NCI-H524 (cell line): ENCODE measurements at regions not wholly inside any gene's neighbourhood (a gene's known extent, or its start where the extent isn't known, plus 50 kb on each side); places are given as distances from the start of the nearest gene placed in this dataset.

Source experiments
- DNase-seq, 2 experiments: peaks; one replicate each; lab custom pipeline; 2025; lab: John Stamatoyannopoulos, UW

DNA sequence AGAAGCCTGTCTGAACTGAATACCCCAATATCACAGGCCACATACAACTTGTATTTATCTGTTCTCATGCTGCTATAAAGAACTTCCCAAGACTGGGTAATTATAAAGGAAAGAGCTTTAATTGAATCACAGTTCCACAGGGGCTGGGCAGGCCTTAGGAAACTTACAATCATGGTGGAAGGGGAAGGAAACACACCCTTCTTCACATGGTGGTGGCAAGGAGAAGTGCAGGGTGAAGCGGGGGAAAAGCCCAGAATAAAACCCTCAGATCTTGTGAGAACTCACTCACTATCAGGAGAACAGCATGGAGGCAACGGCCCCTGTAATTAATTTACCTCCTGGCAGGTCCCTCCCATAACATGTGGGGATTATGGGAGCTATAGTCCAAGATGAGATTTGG is 50.3 kb upstream of the FNDC1 start:
- no peak for DNase-seq

DNA sequence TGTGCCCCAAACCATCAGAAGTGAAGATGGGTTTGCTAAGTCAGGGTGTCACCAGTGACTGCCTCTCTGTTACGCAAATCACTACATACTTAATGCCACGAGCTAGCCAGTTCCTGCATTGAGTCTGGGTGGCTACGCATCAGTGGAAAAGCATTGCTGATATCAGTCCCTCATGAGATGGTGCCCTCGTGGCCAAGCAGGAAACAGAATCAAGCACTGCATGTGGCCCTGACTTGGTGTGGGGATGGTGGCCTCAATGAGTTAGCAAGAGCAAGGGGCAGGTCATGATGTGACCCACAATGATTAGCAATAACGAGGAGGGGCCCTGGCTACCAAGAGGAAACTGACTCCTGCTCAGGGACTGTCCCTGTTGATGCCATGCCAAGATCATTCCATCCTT is 51.6 kb upstream of the FNDC1 start:
- DNase-seq = no peak

DNA sequence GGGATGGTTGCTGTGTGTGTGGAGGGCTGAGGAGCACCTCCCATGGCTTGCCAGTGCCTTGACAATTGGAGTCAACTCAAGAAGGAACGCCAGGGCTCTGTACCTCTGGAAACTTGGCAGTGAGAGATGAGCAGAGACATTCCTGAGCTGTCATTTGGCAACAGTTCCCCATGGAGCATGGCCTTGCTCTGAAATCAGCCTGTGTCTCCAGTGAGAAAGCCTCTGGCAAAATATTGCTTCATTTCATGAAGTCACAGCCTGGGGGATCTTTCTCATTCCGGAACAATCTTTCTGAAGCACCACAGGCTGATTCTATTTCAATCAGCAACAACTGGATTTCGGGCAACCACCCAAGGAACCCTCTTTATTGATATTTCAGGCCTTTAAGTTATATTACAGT is 52.2 kb upstream of the FNDC1 start:
- no peak for DNase-seq

DNA sequence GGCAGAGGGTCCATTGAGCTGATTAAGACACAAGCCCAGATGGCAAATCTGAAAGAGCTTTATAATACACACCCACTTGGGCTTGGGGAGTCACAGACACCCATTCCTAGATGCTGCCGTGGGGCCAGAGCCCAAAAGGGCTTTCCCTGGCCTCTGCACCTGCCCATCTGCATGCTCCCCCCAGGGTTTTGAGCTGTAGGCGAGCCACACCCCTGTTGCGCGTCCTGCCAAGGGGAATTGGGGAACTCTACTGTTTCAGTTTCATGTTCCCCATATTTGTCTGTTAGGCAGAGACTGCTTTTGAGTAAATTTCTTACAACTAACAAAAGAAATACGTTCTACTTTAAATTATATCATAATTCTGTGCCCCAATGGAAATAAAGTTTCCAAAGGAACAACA is 52.9 kb upstream of the FNDC1 start:
- peak in 1 of 2 experiments; percentile 29 for DNase-seq

DNA sequence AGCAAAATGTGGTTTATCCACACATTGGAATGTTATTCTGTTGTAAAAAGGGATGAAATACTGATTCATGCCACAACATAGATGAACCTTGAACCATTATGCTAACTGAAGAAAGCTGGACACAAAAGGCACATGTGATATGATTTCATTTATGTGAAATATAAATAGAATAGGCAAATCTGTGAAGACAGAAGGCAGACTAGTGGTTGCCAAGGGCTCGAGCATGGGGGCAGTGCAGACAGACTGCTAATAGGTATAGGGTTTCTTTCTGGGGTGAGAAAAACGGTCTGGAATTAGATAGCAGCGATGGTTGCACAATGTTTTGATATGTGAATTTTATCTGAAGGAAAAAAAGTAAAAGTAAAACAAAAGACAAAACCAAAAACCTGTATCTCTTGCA is 54.6 kb upstream of the FNDC1 start:
- peak in 1 of 2 experiments; percentile 37 for DNase-seq

DNA sequence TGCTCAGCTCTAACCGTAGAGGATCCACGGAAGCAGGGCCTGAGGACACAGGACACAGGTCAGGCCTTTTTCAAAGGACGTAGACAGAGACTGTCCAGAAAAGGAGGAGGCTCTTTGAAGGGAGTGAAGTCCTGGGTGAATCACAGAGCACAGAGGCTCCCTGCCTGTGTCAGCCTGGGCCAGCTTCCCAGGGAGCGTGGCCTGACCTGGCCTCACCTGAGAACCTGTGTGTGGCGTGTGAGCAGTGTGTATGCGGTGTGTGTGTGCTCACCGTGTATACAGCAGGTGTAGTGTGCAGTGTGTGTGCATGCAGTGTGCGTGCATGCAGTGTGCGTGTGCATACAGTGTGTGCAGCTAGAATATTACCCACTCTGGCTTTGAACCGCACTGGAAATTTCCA is 56.0 kb upstream of the FNDC1 start:
- no peak for DNase-seq

DNA sequence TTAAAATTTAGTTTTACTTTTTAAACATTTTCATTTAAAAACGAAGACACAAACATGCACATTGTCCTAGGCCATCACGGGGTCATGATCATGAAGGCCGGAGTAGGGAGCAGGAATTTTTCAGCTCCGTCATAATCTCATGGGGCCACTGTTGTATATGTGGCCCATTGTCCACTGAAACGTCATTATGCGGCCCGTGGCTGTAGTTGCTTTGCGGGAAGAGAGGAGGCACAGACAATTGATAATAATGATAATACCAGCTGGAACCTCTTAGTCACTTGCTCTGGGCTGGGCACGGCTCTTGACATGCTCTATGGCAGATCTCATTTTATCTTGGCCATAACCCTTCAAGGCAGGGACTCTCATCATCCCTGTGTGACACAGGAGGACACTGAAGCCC is 56.5 kb upstream of the FNDC1 start:
- DNase-seq = no peak

DNA sequence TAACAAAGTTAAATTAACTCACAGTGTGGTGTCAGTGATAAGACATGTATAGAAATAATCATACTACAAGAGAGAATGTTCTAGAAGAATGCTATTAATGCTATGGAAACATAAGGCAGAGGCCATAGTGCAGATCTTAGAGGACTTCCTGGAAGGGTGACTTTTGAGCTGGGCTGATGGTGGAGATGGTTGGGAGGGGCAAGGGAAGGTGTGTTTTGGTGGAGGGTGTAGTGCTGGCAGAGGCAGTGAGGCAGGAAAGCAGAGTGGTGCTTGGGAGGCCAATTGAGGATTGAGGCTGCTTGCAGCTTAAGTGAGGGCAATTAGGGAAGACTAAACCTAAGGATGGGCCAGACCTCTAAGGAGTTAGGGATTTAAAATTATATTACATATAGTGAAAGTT is 58.5 kb upstream of the FNDC1 start:
- no peak for DNase-seq

DNA sequence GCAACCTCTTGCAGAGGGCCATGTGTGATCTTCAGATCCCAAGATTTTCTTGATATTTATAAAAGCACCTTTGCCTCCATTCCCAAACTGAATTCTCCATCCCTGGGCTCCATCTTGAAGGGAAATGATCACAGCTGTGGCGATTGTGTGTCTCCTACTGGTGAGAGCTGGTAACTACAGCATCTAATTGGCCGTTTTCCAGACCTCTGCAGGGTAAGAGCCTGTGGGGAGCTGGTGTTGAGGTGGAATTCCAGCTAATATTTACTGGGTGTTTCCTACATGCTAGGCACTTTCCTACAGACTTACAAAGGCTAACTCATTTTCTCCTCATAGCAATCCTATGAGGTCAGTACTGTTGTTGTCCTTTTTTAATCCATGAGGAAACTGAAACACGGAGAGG is 59.2 kb upstream of the FNDC1 start:
- DNase-seq = peak; percentile 51 to 77

DNA sequence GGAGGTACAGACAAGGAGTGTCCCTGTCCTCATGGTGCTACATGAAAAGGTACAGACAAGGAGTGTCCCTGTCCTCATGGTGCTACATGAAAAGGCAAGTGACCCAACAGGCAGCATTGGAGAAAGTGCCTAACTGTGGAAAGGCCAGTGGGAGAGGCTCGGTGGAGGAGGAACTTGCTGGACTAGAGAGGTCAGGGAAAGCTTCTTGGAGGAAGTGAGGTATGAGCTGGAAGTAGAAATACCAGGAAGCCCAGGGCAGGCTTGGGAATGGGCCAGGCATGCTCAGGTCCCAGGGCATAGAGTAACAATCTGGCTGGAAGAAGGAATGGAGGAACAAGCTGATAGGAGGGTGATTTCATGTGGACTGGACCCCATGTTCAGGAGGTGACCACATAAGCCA is 59.8 kb upstream of the FNDC1 start:
- no peak for DNase-seq

DNA sequence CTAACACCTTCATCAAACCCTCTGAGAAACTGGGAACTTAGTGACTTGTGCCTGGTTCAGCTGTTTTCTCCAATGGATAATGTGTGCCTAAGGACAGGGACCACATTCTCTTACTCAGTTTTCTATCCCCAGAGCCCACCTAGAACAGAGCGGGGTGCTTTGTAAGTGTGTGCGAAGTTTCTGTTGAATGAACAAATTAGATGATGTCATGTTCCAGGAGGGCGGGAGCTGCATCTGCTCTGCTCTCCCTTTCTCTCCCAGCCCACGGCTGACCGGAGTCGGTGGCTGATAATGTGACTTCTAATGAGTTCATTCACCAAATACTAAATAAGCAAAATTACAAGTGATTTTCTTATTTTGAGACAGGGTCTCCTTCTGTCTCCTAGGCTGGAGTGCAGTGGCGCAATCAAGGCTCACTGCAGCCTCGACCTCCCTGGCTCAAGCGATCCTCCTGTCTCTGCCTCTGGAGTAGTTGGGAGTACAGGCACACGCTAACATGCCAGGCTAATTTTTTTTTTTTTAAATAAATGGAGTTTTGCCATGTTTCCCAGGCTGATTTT is 60.7 kb upstream of the FNDC1 start:
- DNase-seq = no peak

DNA sequence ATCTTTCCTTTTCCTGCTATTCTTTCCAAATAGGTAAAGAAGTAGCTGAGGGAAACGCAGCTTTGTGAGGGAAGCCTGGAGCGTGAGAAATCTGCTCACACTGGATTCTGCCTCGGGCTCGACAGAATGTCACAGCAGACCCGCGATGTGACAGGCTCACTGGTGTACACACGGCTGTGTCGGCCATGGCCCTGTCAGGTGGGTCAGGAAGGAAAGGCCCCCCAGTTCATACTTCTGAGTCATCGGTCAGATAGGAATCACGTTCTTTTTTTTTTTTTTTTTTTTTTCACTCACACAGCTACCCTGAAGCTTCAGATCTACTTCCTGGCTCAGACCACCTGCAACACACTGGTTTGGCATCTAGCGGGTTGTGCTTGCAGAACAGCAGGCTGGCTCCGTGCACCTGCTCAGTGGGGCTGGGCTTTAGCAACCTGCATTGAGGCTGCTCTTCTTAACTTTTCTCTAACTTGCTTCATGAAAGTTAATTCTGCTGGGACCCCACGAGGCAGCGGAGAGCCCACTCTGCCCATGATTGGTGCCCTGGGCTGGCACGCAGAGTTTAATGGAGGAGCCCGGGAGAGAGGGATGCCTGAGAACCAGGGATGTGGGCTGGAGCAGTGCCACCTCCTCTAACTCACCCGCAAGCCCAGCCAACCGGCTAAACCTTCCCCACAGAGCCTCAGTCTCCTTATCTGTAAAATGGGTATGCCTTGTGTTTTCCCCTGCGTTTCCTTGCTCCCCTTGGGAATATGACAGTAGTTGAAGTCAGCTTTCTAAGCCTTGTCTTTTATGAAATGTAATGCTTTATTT is 61.5 kb upstream of the FNDC1 start:
- no peak for DNase-seq

DNA sequence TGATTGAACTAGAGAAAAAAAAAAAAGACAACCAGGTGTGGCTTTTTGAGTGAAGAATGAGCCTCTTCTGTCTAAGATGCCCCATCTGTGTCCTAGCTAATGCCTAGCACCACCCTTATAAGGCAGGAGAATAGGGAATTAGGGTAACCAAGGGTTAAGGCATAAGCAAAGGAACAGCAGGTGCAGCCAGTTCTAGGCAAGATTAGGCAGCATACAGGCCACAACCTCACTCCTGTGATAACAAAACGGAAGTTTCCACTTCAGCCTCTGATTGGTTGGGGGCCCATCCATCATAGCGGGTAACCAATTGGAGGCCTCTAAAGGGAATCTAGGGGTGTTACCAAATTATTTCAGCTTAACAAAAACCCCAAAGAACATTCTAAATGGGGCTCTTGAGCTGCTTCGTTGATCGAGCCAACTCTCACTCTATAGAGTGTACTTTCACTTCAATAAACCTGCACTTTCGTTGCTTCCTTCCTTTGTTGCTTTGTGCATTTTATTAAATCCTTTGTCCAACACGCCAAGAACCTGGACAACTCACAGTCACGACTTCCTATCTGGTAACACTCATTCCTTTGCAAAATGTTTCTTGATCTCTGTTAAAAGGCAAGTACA is 61.9 kb upstream of the TAGAP start:
- peak; percentile 95 to 98 for DNase-seq

DNA sequence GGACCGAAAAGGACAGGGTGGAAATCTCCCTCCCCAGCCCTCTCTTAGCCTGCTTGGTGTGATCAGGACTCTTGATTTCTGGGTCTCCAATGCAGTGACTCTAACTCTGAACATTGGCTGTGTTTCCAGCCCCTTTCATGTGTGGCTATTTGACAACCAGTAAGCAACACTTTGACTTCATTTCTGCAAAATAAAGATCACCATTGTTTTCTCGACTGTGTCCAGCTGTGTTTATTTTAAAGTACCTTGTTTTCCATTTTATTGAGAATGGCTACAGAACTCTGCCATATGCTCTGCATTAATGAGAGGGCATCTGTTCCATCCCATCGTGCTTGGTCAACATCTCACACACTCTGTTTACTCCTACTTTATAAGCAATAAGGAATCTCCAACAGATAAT is 60.9 kb upstream of the TAGAP start:
- DNase-seq = peak; percentile 32 to 85

DNA sequence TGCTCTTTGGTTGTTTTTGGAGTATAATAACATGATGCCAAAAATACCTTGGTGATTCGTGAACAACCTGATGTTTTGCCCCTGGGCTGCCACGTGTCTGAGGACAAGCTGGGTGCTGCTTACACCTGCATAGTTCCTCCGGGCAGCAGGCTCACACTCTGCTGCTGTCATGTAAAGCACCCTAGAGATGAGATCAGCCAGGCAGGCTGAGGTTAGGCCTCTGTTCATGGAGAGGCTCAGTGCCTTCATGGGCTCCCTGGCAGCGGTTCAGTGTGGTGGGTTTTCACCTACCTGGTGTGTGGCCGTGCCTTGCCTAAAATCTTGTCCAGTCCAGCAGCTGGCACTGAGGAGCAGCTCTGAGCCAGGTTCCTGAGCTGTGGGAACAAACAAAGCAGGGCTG is 60.1 kb upstream of the TAGAP start:
- peak in 1 of 2 experiments; percentile 41 for DNase-seq

DNA sequence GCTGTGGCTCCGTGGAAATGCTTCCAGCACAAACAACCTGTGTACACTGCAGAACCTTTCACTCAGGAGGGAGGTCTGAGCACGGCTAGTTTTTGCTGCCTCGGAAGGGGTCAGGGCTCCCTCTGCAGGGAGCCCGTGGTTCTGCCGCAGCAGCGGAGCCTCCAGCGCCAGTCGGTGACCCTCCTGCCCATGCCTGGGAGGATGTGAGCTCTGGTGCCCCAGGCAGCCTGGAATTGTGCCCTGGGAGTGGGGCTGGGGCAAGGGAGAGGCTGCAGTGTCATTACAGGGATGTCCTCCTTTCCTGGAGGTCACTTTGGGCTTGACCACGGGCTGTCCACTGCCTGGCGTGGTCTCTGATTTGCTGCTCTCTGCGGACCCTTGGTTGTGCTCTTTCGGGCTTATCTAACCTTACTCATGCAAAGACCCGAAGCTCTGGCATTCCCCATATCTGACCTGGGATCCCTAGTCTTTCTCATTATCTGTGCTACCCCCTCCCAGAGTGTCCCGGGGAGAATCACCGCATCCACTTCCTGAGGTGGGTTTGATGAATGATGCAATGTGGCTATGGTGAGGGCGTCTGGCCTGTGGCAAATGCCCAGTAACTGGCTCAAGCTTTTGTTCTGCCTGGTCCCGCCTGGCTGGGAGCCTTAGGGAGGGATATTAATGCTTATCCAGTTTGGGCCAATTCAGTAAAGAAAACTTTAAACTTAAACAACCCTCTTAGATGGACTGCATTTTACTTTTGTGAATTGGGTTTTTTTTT is 59.6 kb upstream of the TAGAP start:
- peak; percentile 76 to 90 for DNase-seq

DNA sequence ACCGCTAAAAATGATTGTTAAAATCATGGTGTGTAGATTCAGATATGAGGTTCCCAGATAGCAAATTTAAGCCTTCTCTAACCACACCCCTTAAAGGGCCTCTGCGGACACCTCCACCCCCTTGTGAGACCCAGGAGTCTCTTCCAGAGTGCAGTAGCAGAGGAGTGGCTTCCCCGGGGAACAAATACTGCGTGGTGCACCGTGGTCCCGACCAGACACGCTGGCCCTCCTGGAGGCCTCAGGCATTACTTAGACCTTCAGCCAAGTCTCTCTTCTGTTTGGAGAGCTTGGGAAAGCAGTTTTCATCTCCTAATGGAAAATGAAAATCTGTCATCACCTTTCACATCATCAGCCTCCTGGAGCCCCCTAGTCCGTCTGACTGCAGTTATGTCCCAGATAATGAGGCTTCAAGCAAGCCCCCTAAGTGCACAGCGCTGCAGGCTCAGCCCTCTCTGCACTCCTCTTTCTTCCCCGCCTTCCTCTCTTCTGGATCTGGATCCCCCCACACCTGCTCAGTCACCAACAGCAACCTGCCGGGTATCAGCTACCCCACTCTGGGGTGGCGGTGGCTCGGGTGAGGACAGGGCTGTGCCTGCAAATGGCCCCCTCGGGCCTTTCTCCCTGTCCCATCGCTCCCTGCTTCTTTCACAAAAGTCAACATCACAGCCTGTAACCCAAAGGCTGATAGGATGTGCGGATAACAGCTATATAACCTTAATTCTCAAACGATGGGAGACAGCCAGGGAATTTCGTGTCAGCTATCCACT is 58.8 kb upstream of the TAGAP start:
- DNase-seq = no peak

DNA sequence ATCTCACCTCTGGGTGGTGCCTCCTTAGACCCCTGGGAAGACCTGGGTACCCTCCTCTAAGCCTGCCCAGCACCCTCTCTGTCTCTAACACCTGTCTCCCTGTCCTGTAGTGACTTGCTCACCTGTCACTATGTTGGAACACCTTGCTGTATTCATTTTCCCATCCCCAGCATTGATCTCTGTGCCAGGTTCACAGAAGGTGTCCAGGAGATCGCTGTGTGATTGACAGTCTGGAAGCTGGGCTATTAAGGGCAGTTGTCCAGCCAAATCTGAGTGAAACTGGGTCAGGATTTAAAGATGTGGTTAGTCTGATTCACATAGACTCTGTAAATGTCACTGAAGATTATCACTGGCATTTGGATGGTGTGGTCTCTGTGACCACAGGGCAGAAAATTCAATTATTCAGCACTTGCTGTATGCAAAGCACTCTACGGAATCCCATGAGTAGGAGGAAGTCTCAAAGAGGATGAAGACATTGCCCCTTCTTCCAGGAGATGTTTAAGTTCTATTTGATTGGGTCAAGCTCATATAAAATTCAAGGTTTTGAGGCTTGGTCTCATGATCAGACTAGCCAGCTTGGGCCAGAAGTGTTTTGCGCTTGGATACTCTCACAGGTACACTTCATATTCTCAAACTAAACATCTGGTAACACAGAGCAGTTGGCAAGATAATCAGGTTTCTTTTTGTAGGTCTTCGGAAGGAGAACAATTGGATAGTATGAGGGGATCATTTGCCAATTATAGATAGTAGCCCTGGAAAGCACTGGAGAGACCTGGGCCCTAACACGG is 57.8 kb upstream of the TAGAP start:
- peak in 1 of 2 experiments; percentile 43 for DNase-seq

DNA sequence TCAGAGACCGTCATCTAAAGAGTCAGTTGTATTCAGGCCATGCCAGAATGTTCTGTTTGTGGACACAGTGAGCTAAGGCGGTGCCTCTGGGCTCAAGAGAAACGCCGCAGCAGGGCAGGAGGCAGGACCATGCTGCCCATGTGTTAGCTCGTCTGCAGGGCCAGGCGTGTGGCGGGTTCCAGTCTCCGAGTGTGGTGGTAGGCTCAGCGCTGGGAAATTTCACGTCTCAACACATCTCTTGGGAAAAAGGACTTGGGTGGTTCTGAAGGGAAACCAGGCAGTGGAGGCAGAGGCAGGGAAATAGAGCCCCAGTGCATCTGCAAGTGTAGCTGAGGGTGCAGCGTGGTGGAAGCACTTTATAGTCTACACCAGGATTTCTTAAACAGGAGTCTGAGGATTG is 56.9 kb upstream of the TAGAP start:
- no peak for DNase-seq

DNA sequence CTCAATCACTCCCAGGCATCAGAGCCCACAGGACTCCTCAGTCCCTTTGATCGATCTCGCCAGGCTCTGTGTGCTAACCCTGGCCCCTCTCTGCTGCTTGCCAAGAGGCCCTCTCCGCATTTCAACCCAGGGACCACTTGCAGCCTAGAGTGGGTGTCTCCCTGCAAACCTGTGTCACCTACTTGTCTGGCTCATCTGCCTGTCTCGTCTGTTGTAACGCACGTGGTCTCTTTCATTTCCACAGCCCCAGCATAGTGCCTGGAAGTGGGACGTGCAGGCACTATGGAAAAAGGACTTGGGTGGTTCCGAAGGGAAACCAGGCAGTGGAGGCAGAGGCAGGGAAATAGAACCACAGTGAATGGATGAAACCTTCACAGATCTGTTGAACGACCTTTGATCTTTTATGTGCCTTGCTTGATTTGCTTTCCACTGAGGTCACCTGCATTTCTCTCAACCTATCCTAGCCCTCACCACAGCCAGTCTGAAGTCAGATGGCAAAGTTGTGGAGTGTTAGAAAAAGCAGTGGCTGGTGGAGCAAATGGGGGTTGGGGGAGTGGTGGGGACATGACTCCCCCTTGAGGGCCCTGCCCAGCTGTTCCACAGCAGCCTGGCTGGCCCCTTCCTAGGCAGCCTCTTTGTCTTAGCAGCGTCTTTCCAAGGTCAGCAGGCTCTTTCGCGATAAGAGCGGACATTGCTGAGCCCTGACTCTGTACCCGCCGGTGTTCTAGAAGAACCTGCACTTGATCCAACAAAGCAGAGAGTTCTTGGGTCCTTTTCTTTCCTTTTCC is 55.8 kb upstream of the TAGAP start:
- DNase-seq = peak in 1 of 2 experiments; percentile 40
